ENCODE measurements at regions not wholly inside any gene's neighbourhood (a gene's known extent, or its start where the extent isn't known, plus 50 kb on each side); places are given as distances from the start of the nearest gene placed in this dataset.

GRCh38 chr18:49717617-49718016, 95.7 kb downstream of the ACAA2 start:
- no peak for FAIRE-seq
- TF ChIP-seq POLR2AphosphoS5 (IDR thresholded peaks at IDR 0.05; ENCODE audit: low read depth, low read length) (no peak), TAF1 (IDR thresholded peaks at IDR 0.05; ENCODE audit: low read depth, low read length) (no peak), POLR2A (IDR thresholded peaks at IDR 0.05; ENCODE audit: low read depth, low read length) (no peak), POU2F2 (IDR thresholded peaks at IDR 0.05; ENCODE audit: low read depth, low read length) (no peak), SPI1 (IDR thresholded peaks at IDR 0.05; ENCODE audit: low read depth, low read length) (no peak), PAX5 (IDR thresholded peaks at IDR 0.05; ENCODE audit: insufficient read depth, low read length, severe bottlenecking) (no peak)
- no peak for DNase-seq (ENCODE audit: insufficient read length, low spot score)

- TF ChIP-seq POLR2AphosphoS5 (IDR thresholded peaks at IDR 0.05; ENCODE audit: low read depth, low read length) (no peak), POU2F2 (IDR thresholded peaks at IDR 0.05; ENCODE audit: low read depth, low read length) (no peak), SPI1 (IDR thresholded peaks at IDR 0.05; ENCODE audit: low read depth, low read length) (no peak), POLR2A (IDR thresholded peaks at IDR 0.05; ENCODE audit: low read depth, low read length) (no peak), TAF1 (IDR thresholded peaks at IDR 0.05; ENCODE audit: low read depth, low read length) (no peak), PAX5 (IDR thresholded peaks at IDR 0.05; ENCODE audit: insufficient read depth, low read length, severe bottlenecking) (no peak)
- FAIRE-seq (no peak), DNase-seq (ENCODE audit: insufficient read length, low spot score) (no peak)
Measured at GRCh38 chr18:49716035-49716434, 97.3 kb downstream of the ACAA2 start.

DNA sequence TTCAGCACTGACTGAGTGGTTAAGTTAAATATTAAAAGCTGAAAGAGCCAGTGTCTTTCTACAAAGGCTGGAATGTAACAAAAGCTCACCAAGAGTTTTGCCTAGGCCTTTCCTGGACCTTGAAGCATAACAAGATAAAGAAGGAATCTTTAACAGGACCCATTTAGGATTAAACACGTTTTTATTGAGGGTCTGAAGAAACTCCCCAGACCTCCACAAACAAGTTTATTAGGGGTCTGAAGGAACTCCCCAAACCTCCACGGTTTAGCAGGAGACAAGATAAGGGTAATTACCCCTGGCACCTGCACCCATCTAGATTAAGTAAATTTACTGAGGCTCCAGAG, 104.0 kb downstream of the ACAA2 start:
- FAIRE-seq (no peak), DNase-seq (ENCODE audit: insufficient read length, low spot score) (no peak)
- TF ChIP-seq POLR2AphosphoS5 (IDR thresholded peaks at IDR 0.05; ENCODE audit: low read depth, low read length) (no peak), SPI1 (IDR thresholded peaks at IDR 0.05; ENCODE audit: low read depth, low read length) (no peak)

DNA sequence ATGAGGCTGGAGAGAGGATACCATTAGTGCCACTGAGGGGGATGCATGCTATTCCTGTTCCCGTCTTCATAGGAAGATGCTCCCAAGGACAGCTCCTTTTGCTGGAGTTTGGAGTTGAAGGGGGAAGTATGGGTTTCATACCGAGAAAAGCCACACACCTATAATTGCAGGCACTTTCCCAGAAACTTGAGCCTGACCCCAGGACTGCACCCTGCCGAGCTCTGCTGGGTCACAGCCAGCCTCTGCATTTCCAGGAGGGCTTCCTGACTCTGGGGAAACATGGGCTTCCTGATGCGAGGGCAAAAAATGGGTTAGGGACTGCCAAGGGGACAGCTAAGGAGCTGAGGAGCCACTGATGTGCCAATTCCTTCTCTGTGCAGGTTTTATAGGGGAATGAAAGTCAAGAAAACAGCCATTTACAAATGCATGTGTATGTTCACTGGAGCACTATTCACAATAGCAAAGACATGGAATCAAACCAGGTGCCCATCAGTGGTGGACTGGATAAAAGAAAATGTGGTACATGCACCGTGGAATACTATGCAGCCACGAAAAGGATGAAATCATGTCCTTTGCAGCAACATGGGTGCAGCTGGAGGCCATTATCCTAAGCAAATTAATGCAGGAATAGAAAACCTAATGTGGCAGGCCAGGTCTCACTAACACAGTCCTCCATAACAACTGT, 104.5 kb downstream of the ACAA2 start:
- TF ChIP-seq POU2F2 (IDR thresholded peaks at IDR 0.05; ENCODE audit: low read depth, low read length) (no peak), POLR2AphosphoS5 (IDR thresholded peaks at IDR 0.05; ENCODE audit: low read depth, low read length) (no peak), POLR2A (IDR thresholded peaks at IDR 0.05; ENCODE audit: low read depth, low read length) (no peak), SPI1 (IDR thresholded peaks at IDR 0.05; ENCODE audit: low read depth, low read length) (no peak), TAF1 (IDR thresholded peaks at IDR 0.05; ENCODE audit: low read depth, low read length) (no peak), PAX5 (IDR thresholded peaks at IDR 0.05; ENCODE audit: insufficient read depth, low read length, severe bottlenecking) (no peak)
- FAIRE-seq (no peak), DNase-seq (ENCODE audit: insufficient read length, low spot score) (no peak)

DNA sequence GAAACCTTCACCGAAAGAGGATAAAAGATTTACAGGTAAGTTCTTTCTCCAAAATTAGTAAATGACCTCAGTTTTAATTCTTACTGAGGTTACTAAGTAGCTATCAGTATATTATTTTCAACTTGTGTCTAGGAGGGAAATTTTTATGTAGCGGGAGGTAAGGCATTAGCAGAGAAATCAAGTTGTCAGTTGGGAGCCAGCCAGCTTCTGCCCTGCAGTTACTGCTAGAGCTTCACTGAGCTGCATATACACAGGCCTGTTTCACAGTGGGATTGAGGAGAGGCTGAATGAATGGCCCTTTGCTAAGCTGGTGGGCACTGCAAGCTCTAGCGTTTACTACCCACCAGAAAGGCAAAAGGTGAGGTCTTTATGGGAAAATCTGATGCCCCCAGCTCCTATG, 105.7 kb downstream of the ACAA2 start:
- FAIRE-seq (no peak), DNase-seq (ENCODE audit: insufficient read length, low spot score) (no peak)
- TF ChIP-seq SPI1 (IDR thresholded peaks at IDR 0.05; ENCODE audit: low read depth, low read length), result no peak
- no peak for TF ChIP-seq POU2F2 (IDR thresholded peaks at IDR 0.05; ENCODE audit: low read depth, low read length)
- no peak for TF ChIP-seq POLR2AphosphoS5 (IDR thresholded peaks at IDR 0.05; ENCODE audit: low read depth, low read length)
- TF ChIP-seq TAF1 (IDR thresholded peaks at IDR 0.05; ENCODE audit: low read depth, low read length), result no peak
- TF ChIP-seq PAX5 (IDR thresholded peaks at IDR 0.05; ENCODE audit: insufficient read depth, low read length, severe bottlenecking), result no peak
- TF ChIP-seq POLR2A (IDR thresholded peaks at IDR 0.05; ENCODE audit: low read depth, low read length), result no peak

- no peak for DNase-seq (ENCODE audit: insufficient read length, low spot score)
- TF ChIP-seq SPI1 (IDR thresholded peaks at IDR 0.05; ENCODE audit: low read depth, low read length) (no peak), POU2F2 (IDR thresholded peaks at IDR 0.05; ENCODE audit: low read depth, low read length) (no peak), POLR2AphosphoS5 (IDR thresholded peaks at IDR 0.05; ENCODE audit: low read depth, low read length) (no peak), POLR2A (IDR thresholded peaks at IDR 0.05; ENCODE audit: low read depth, low read length) (no peak), TAF1 (IDR thresholded peaks at IDR 0.05; ENCODE audit: low read depth, low read length) (no peak)
- FAIRE-seq, result no peak
Measured at GRCh38 chr18:49704334-49704733, 109.0 kb downstream of the ACAA2 start.

DNA sequence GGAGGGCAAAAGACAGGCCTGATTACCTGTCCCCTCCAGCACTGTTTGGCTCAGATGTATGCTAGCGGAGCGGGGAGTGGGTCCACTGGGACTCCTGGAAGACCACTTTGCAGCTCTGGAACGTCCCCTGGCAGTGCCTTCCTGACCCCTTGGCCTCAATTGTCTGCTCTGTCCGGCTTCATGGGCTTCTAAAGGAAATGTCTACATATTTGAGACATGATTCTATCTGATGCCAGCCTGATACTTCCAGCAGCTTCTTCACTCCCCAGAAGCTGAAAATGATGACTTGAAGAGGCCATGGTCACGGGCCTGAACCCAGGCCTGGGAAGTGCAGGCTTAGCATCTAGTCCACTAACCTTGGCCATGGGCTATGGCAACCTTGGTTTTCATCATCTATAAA, 112.1 kb downstream of the ACAA2 start:
- TF ChIP-seq SPI1 (IDR thresholded peaks at IDR 0.05; ENCODE audit: low read depth, low read length), result no peak
- no peak for TF ChIP-seq POLR2AphosphoS5 (IDR thresholded peaks at IDR 0.05; ENCODE audit: low read depth, low read length)
- TF ChIP-seq POLR2A (IDR thresholded peaks at IDR 0.05; ENCODE audit: low read depth, low read length), result no peak
- TF ChIP-seq TAF1 (IDR thresholded peaks at IDR 0.05; ENCODE audit: low read depth, low read length), result no peak
- TF ChIP-seq PAX5 (IDR thresholded peaks at IDR 0.05; ENCODE audit: insufficient read depth, low read length, severe bottlenecking), result no peak
- TF ChIP-seq POU2F2 (IDR thresholded peaks at IDR 0.05; ENCODE audit: low read depth, low read length), result no peak
- FAIRE-seq (no peak), DNase-seq (ENCODE audit: insufficient read length, low spot score) (no peak)

- TF ChIP-seq POLR2A (IDR thresholded peaks at IDR 0.05; ENCODE audit: low read depth, low read length), result no peak
- TF ChIP-seq POU2F2 (IDR thresholded peaks at IDR 0.05; ENCODE audit: low read depth, low read length), result no peak
- TF ChIP-seq POLR2AphosphoS5 (IDR thresholded peaks at IDR 0.05; ENCODE audit: low read depth, low read length), result no peak
- no peak for TF ChIP-seq SPI1 (IDR thresholded peaks at IDR 0.05; ENCODE audit: low read depth, low read length)
- no peak for TF ChIP-seq TAF1 (IDR thresholded peaks at IDR 0.05; ENCODE audit: low read depth, low read length)
- TF ChIP-seq PAX5 (IDR thresholded peaks at IDR 0.05; ENCODE audit: insufficient read depth, low read length, severe bottlenecking), result no peak
- no peak for FAIRE-seq
Measured at GRCh38 chr18:49699303-49699702, 114.0 kb downstream of the ACAA2 start.

DNA sequence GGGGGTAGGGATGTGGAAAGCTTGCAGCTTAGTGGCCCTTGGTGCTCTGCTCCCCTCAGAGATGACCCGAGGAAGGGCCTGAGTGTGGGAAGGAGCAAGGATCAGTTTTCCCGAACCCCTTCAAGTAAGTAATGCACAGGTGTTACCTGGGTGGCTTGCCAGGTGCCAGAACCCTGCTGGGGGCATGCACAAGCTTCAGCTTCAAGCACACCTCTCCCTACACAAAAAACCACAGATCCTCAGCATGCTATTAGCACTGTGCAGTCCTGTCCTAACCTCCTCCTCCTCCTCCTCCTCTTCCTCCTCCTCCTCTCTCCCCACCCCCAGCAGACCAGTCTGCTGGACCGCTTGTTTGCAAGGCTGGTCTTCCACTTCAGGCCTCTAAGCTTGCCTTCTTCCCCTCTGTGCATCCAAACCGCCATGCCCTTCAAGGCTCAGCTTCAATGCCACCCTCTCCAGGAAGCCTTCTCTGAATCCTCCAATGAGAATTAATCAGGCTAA, 114.8 kb downstream of the ACAA2 start:
- no peak for FAIRE-seq
- no peak for TF ChIP-seq SPI1 (IDR thresholded peaks at IDR 0.05; ENCODE audit: low read depth, low read length)
- no peak for TF ChIP-seq POLR2A (IDR thresholded peaks at IDR 0.05; ENCODE audit: low read depth, low read length)
- TF ChIP-seq TAF1 (IDR thresholded peaks at IDR 0.05; ENCODE audit: low read depth, low read length), result no peak
- TF ChIP-seq POLR2AphosphoS5 (IDR thresholded peaks at IDR 0.05; ENCODE audit: low read depth, low read length), result no peak
- TF ChIP-seq PAX5 (IDR thresholded peaks at IDR 0.05; ENCODE audit: insufficient read depth, low read length, severe bottlenecking), result no peak
- TF ChIP-seq POU2F2 (IDR thresholded peaks at IDR 0.05; ENCODE audit: low read depth, low read length), result no peak

More at GRCh38 chr18:49699303-49699702, 114.0 kb downstream of the ACAA2 start:
- no peak for DNase-seq (ENCODE audit: insufficient read length, low spot score)

More for the DNA sequence above, 114.8 kb downstream of the ACAA2 start:
- DNase-seq (ENCODE audit: insufficient read length, low spot score), result no peak

Measured in GM12891 (cell line).